ENCODE measurements at regions not wholly inside any gene's neighbourhood (a gene's known extent, or its start where the extent isn't known, plus 50 kb on each side); places are given as distances from the start of the nearest gene placed in this dataset.

DNA sequence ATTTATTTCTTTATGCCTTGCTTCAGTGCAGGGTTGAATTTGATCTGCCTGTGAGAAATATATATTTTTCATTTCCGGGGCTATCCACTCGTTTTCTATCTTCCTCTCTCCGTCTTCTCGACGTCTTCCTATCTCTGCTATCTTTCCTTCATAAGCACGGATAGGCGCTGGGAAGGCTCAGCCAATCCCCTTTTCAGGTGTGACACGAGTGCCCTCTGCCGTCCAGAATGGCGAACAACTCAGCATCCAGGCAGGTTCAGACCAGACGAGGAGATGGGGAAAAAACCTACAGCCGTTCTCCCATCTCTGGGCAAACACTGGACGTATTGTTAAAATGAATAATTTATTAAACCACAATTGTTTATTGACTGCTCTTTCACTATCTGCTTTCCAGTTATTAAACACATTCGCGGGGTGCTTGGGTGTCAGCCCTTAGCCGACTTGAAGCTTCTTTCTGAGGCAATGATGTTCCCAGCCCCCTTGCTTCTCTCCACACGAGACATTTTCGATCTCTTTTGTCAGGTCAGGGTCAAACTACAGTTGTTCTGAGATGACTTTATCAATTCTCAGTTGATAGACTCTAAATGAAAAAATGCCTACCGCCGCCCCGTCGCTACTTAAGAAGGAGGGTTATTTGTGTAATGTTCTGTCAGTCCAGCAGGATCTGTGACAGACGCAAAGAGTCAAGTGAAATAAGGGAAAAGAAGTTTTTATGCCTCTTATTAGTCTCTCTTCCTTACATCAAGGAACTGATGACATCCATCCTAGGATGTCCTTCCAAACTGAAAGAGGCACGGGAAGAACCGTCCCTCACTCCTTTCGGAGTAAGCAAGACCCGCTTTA is 96.3 kb upstream of the NOCT start:
- peak; percentile 28 to 32 for DNase-seq

DNA sequence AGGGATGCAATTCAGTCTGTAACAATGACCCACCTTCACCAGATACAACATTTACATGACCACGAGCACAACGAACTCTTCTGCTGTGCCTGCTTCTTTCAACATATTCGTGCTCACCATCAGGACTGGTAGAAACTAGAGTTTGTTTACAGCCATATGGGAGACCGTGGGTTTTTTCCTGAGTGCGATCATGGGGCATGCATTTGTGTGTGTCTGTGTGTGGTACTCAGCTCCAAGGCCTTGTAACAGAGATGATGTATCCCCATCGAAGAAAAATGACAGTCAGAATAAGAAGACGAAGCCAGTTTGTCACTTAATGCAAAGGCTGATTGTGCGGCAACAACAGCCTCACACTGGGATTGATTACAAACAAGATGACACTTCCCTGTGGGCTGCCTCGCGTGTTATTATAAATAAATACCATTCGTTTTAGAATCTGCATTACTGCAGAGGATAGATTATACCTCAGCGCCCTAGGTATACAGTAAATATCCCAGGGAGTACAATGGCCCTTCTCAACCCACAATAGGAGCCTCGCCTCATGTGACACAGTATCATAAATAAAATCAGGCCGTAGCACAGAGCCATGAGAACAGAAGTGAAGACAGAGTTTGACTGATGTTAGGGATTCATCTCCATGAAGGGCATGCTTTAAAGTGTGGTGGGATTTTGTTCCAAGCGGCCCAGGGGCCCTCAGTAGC is 97.3 kb upstream of the NOCT start:
- no peak for DNase-seq

DNA sequence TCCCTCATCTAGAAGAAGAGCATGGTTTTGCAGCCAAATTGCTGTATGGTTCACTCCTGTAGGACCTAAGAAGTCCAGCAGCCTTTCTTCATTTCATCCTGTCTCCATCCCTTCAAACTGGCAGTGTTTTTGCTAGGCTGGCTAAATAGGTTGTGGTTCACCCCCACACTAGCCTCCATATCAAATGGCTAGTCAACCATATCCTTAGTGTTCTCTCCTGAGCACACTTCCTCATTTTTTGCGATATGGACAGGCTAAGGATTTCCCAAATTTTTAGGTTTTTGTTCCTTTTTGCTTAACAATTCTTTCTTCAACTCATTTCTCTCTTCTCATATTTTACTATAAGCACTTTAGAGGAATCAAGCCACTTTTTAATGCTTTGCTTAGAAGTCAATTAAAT is 98.8 kb upstream of the NOCT start:
- DNase-seq = no peak

DNA sequence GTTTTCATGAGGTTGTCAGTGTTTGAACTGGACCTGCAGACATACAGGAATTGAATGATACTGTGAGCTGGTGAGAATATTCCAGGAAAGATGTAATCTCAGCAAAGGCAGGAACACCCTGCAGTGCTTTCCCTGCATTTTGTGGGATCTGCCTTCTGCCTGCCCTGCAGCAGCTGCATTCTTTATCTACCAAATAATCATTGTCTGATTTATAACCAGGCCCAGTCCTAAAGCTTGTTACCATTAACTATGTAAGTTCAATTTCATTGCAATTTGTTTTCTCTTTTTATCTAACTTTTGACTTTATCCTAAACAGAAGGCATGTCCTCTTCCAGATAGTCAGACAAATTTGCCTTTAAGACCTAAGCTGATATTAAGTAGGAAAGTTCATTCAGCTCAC is 99.8 kb upstream of the NOCT start:
- DNase-seq = no peak

DNA sequence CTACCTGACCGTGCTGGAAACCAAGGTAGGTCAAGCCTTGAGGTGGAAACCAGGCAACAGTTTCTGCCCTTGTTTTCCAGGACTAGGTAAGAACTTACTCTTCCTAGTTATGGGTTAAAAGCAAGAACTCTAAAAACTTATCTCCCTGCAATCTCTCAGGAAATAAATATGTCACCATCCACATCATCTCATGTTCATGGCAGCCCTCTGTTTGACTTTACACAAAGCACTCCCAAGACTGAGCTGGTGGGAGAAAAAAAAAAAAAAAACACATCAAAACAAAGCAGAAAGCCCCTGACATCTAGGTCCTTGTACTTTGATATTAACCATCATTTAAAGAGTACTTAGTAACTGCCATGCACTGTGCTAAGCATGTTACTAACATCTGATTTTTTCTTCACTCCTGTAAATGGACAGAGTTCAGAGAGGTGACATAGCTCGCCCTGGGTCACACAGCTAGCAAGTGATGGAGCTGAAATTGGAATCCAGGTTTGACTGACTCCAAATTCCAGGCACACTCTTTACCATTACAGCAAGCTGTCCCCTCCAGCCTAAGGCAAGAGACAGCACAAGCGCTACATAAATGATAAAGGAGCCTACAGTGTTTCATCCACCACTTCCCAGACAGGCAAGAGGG is 102.8 kb upstream of the NOCT start:
- DNase-seq = no peak

DNA sequence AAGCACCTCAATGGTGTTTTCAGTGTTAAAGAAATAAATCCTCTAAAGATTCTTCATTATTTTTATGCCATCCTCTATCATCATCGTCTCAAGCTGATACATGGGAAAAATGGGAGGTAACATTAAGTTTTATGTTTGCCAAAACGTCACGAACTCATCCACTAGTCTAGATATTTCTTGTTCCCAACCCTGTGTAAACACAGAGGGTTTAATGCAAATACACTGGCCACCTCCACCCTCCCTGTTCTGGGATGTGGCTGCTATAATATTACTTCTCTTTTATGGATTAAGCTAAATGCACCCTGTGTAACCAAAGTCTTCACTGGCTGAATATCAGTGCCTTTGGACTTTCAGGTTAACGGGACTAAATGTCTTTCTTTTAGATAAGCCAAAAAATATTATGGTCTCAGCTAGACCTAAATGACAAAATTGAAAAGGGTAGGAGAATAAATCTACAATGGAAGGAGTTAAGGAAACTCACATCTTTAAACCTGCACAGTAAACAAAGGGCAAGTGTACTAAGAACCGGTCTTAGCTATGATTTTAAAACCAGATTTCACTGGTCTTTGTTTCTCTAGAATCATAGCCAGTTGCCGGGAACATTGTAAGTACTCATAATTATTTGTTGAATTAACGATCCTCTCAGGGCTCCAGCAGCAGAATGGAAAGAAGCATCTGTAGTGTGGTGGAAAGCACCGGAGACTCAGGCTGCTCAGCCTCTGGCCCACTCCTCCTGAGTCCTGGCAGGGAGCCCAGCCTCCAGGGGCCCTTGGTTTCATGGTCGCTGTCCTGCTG is 103.5 kb upstream of the NOCT start:
- DNase-seq = no peak

DNA sequence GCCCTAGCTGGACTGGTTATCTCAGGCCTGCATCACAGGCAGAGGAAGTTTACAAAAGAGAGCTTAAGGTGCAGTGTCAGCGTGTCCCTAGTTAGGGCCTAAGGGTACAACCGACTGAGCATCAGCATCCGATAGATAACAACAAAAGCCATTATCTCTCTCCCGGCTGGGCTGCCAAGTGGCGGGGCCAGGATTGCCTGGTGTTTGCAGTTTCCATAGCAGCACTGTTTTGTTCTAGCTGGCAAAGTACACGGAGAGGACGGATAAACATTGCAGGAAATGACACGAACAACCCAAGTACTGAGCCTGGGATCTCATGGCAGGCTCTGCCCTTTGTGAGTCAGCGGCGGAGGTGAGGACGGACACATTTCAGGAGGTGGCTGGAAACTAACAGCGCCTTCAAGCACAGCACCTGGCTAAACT is 104.7 kb upstream of the NOCT start:
- DNase-seq = no peak

DNA sequence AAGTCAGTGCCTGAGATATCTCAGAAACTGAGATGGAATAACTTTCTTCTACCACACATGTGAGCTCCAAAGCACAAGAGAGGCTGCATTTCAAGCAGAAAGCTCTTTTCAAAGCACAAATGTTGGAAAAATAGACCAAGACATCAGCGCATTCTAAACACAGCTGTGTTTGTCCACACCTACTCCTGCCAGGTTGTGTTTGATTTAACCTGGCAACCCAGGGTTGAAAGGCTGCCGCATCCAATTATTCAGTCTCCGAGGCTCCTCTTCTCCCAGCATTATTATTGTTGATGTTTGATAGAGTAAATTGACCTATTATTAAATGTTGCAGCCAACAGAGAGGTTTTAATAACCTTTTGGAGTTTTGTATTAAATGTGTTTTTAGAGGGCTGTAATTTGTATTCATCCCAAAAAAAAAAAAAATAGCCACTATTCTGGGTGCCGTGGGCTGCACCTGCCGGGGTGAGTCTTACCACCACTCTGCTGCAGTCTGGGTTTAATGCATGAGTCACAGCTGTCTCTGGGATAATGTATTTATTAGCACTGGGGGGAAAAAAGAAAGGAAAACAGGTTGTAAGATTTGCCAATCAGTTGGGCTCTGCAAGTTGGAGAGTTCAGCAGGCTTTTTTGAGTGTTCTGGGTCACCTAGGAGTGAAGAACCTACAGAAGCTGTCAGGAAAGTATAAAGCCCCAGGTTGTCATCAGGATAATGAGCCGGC is 105.2 kb upstream of the NOCT start:
- DNase-seq = no peak

DNA sequence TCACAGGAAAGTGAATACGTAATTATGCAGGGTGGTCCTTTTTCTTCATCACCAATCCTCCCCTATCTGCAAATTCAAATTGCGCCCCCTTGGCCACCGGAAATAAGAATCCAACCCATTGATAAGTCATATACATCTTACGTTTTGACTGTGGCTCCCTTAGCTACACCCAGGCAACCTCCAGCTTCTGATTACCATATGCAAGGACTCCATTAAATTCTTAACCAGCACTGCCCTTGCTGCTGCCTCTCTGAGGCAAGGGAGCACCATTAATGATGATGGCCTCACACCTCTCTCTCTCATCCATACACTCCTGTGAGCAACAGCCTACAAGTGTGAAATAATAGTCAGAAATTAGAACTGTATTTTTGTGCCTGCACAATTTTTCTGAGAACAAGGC is 106.0 kb upstream of the NOCT start:
- no peak for DNase-seq

DNA sequence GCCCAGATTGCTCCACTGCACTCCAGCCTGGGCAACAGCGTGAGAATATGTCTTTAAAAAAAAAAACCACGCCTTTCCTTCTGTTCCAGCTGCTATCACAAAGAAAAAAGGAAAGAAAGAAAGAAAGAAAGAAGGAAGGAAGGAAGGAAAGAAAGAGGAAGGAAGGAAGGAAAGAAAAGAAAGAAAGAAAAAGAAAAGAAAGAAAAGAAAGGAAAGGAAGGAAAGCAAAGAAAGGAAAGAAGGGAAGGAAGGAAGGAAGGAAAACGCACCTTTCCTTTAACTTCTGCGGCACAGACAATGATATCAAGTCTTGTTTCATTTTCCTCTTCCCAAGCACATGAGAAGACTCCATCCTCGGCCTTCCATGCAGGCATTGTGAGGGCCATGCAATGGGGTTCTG is 107.4 kb upstream of the NOCT start:
- DNase-seq = no peak

DNA sequence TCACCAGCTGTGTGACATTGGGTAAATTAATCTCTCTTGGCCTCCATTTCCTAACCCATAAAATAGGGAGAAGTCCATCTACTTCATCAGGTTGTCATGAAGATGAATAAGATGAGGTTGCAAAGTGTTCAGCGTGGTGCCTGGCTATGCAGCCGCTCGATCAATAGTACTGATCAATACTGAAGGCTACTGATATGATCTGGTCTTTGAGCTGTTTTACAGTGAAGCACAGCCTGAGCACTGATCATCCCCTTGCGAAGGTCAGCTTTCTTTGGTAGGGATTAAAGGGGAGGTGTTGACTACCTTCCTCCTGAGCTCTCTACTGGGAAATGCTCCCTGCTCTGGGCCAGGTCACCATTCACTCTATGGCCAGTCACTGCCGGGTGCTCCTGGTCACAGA is 108.4 kb upstream of the NOCT start:
- no peak for DNase-seq

DNA sequence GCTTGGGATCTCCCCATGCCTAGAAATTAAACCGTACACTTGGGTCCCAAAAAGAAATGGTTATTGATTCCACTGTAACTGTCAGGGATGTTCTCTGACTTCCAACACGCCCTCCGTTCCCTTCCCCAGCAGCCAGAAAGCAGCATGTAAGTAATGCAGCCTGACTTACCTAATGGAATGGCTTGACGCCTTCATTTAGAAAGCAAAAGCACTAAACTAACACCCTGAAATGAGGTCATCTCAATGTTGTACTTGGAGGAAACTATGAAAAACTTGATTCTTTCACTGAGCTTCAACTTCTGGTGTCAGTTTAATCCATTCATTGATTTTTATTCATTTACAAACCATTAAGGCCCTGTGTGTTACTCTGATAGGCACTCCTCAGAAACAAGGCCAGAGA is 110.8 kb upstream of the NOCT start:
- DNase-seq = no peak

DNA sequence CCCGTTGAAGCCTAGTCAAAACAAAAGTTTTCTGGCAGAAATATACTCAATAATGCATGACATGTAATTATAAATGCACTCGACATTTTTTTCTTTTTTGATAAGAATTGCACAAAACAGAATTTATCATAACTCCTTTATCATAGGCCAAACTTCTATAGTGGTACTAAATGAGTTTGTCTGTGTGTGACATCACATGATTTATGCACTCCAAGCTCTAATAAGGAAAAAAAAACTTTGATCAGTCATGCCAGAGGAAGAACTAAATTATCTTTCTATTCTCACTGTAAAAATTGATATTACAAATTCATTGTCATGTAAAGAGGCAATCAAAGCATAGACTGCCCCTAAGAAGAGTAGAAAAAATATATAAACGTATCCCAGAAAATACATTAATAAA is 112.4 kb upstream of the NOCT start:
- DNase-seq = no peak

DNA sequence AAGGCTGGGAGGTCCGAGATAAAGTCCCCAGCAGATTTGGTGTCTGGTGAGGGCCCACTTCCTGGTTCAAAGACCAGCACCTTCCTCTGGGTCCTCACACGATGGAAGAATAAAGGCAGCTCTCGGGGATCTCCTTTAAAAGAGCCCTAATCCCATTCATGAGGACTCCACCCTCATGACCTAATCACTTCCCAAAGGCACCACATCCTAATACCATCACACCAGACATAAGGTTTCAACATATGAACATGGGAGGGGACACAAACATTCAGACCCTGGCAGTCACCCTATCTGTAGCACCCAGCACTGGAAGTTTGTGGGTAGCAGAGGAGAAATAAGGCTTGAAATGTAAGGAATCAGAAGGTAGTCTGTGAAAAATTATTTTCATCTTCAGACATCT is 112.9 kb upstream of the NOCT start:
- DNase-seq = no peak

DNA sequence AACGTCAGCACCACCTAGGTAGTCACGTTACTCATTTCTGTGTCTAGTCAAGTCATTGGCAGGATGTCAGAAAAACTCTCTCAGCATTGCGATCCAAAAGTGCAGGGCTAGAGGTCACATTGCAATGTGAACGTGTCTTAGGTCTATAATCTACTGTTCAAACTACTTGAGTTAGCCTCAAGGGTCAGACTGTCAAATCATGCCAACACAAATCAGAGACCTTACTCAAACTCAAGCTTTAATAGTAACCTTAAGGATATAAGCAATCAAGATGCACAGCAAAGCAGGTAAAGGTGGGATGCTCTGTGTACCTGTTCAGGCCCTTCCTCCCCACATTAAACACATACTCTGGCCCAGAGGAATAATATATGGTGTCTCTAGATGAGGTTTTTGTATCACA is 114.4 kb upstream of the NOCT start:
- no peak for DNase-seq

DNA sequence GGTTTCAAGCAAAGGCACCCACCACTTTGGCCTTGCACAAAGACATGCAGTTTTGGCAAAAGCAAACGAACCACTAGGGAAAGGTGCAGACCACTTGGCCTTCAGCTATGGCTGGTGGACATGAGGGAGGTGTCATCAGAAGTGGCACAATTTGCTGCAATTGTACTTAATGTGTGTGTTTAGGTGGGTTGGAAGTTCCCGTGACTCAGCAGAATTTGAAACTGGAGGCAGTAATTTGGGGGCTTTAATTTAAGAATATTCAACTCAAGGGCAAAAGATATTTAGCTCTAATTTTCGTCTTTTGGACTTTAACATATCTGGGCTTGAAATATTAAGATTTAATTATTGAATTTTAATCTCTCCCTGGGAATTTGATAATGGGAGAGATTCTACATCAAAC is 115.6 kb upstream of the NOCT start:
- DNase-seq = no peak

DNA sequence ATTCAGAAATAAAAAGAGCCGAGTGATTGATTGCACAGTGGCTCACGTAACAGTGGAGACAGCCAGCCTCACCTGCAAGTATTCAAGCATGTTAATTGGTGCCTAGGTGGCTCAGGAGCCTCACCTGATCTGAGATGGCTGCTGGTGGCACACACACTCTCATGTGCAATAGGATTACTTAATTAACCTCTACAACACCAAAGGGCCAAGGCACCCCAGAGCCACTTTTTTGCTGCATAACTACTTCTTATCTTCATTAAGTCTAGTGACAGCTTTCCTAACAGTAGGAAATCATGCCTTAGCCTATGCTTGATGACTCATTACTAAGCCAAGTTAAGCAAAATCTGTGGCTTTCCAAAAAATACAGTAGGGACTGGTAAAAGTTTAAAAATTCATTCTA is 117.3 kb upstream of the NOCT start:
- no peak for DNase-seq

DNA sequence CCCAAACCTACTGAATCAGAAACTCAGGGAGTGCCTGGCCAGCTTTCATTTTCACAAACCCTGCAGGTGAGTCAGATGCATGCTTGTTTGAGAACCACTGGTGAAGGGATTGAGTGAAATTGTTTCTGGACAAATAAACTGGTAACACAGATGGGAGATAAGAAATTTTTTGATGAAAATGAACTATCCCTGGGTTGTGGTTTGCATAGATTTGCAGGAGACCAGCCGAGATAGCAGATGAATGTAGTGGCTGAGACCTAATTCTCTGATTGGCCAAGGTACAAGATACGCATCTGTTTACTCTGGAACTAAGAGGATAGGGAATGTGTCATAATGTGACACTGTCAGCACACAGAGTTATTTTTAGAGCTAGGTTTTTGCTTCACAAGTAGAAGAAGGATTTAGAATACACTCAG is 117.8 kb upstream of the NOCT start:
- DNase-seq = no peak

DNA sequence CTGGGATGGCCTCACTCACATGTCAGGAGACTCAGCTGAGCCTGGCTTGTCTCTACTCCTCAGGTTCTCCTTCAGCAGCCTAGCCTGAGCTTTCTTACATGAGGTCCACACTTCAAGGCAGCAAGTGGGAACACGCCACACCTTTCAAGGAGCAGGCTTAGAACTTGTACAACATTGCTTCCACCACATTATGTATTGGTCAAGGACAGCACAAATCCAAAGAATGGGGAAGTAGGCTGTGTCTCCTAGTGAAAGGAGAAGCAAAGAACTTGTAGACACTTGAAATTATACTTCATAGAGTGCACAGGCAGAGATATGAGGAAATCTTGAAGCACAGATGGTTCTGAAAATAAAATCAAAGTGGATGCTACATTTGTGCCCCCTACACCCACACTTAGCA is 120.9 kb upstream of the NOCT start:
- no peak for DNase-seq

DNA sequence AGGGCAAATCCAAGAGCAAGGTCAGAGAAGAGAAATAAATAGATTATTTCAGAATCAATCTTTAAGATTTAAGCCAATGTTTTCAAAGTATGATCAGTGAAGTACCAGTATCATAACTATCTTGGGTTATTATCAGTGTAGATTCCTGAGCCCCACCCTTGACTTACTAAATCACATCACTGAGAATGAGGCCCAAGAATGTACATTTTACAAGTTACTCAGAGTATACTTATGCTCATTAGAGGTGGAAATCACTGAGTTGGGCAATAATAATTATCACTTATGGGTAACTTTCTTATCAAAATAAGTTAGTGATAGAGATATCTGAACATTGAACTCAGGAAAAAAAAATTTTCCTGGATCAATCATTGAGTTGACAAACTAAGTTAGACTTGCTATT is 121.6 kb upstream of the NOCT start:
- no peak for DNase-seq

DNA sequence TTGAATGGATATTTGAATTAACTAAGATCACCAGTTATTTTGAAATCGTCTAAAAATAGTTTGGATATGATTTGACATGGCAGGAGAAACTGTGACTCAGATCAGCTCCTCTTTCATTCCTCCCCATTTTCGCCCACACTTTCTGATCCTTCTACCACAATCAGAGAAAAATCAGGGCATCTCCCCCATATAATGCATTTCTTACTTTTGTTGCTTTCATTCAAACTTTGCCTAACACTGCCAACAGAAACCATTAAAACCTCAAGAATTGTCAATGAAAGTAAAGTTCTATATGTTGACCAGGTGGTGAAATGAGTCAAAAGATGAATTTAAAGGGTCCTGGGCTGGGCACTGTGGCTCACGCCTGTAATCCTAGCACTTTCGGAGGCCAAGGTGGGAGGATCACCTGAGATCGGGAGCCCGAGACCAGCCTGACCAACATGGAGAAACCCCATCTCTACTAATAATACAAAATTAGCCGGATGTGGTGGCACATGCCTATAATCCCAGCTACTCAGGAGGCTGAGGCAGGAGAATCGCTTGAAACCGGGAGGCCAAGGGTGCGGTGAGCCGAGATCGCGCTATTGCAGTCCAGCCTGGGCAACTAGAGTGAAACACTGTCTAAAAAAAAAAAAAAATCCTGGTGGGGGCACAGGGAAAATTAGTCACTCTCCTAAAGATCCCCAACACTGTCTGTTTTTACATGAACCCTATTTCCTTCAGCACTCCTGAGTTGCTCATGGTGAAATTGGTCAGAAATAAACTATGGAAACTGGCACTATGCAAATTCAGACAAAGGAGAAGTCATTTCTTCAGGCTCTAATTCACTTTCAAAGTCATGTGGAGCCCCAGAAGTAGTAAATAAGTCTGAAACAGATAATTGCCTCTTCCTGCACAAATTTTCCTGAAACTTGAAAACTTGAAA is 122.8 kb upstream of the NOCT start:
- DNase-seq = peak; percentile 22 to 26

All from activated T-cell treated with anti-CD3 and anti-CD28 coated beads, Interleukin-2, amount 50 U/mL, for 48 hours (primary cell).